H1 (cell line): ENCODE measurements at regions not wholly inside any gene's neighbourhood (a gene's known extent, or its start where the extent isn't known, plus 50 kb on each side); places are given as distances from the start of the nearest gene placed in this dataset.

Experiments used
- CTCF ChIA-PET: fragments of 300-600 bp; sonication (Branson Sonifier 250); formaldehyde crosslinking; loops from one replicate; lab custom pipeline; 2021; ENCODE audit not compliant: partially characterized antibody; lab: Charles Lee
- POLR2A ChIA-PET: fragments of 300-600 bp; sonication (Branson Sonifier 250); formaldehyde crosslinking; loops from one replicate; lab custom pipeline; 2021; ENCODE audit warnings: inconsistent platforms; ENCODE audit not compliant: partially characterized antibody; lab: Charles Lee
- DNase-seq, 2 experiments: peaks; one replicate each; pipeline versions ENCODE4 v3.0.0 to v3.0.0-alpha.2; 2010 to 2022; ENCODE audit warnings: low spot score in 2 of 2, low read depth in 1 of 2, mixed read lengths in 1 of 2
- FAIRE-seq: peaks from 2 replicates; lab custom pipeline; 2011; peaks lifted over from hg19 to GRCh38; lab: Jason Lieb, UNC
- H2AFZ ChIP-seq: 2 replicates; pipeline ENCODE4 v1.8.1; 2012; ENCODE audit warnings: low read length, inconsistent platforms
- H2AK5ac ChIP-seq: 2 replicates; pipeline ENCODE4 v1.6.1; 2013; ENCODE audit warnings: low read depth, low read length
- H2BK120ac ChIP-seq: replicated peaks from 2 replicates; pipeline ENCODE3; 2013; ENCODE audit warnings: low read depth, low read length, inconsistent platforms
- H2BK12ac ChIP-seq: 2 replicates; pipeline ENCODE4 v1.6.1; 2013; ENCODE audit warnings: low read depth, low read length
- H2BK15ac ChIP-seq: 2 replicates; pipeline ENCODE4 v1.6.1; 2013; ENCODE audit warnings: low read length
- H2BK20ac ChIP-seq: 2 replicates; pipeline ENCODE4 v1.6.1; 2013; ENCODE audit warnings: low read length
- H2BK5ac ChIP-seq: 2 replicates; pipeline ENCODE4 v1.6.1; 2013; ENCODE audit warnings: low read depth, low read length
- H3K14ac ChIP-seq: 2 replicates; pipeline ENCODE4 v1.6.1; 2013; ENCODE audit warnings: inconsistent platforms; ENCODE audit not compliant: insufficient read length
- H3K18ac ChIP-seq: 2 replicates; pipeline ENCODE4 v1.6.1; 2013; ENCODE audit warnings: low read length; ENCODE audit errors: extremely low read depth
- H3K23ac ChIP-seq: 2 replicates; pipeline ENCODE4 v1.6.1; 2013; ENCODE audit warnings: inconsistent platforms; ENCODE audit not compliant: insufficient read length
- H3K23me2 ChIP-seq: 2 replicates; pipeline ENCODE4 v1.6.1; 2013; ENCODE audit warnings: low read depth, low read length
- H3K27ac ChIP-seq: 2 replicates; pipeline ENCODE4 v1.6.1; 2011; ENCODE audit warnings: low read depth, low read length, inconsistent platforms
- H3K27me3 ChIP-seq, 4 experiments: replicated peaks in 1 of 4; 1 replicate in 1 of 4; 2 replicates in 3 of 4; pipeline versions ENCODE4 v1.6.1 to v1.8.1; 2011 to 2013; ENCODE audit warnings: low read length in 3 of 4, mild to moderate bottlenecking in 3 of 4, inconsistent platforms in 2 of 4, mixed read lengths in 2 of 4, moderate library complexity in 1 of 4; ENCODE audit not compliant: control insufficient read depth in 3 of 4, insufficient read depth in 3 of 4; ENCODE audit errors: extremely low read depth in 1 of 4
- H3K36me3 ChIP-seq, 4 experiments: 2 replicates each; pipeline versions ENCODE4 v1.6.1 to v1.8.1; 2011 to 2013; ENCODE audit warnings: mild to moderate bottlenecking in 4 of 4, low read length in 3 of 4, moderate library complexity in 2 of 4, control low read depth in 1 of 4, inconsistent platforms in 1 of 4; ENCODE audit not compliant: insufficient read depth in 4 of 4, control insufficient read depth in 2 of 4
- H3K4ac ChIP-seq: replicated peaks from 2 replicates; pipeline ENCODE3; 2013; ENCODE audit warnings: low read length, low read depth, mixed read lengths, inconsistent platforms; ENCODE audit not compliant: insufficient read length
- H3K4me1 ChIP-seq, 4 experiments: replicated peaks in 1 of 4; 1 replicate in 1 of 4; 2 replicates in 3 of 4; pipeline versions ENCODE4 v1.6.1 to v1.8.1; 2011 to 2013; ENCODE audit warnings: low read length in 3 of 4, inconsistent platforms in 2 of 4, mixed read lengths in 1 of 4; ENCODE audit not compliant: insufficient read depth in 4 of 4, control insufficient read depth in 3 of 4
- H3K4me2 ChIP-seq, 2 experiments: 2 replicates each; pipeline versions ENCODE4 v1.6.1 to v1.8.1; 2011 to 2013; ENCODE audit warnings: low read depth in 2 of 2, low read length in 2 of 2, control low read depth in 1 of 2, inconsistent platforms in 1 of 2, mild to moderate bottlenecking in 1 of 2; ENCODE audit not compliant: insufficient read depth in 1 of 2
- H3K4me3 ChIP-seq, 4 experiments: fragments of 200-600, 300-600 bp in 1 of 4; sonication (generic), shearing (Covaris generic), sonication (Bioruptor Twin) in 1 of 4; 2 replicates each; pipeline versions ENCODE4 v1.5.1 to v1.8.1; 2011 to 2016; ENCODE audit warnings: low read length in 4 of 4, low read depth in 3 of 4, control low read depth in 2 of 4, inconsistent platforms in 2 of 4, mild to moderate bottlenecking in 2 of 4, mixed read lengths in 1 of 4, moderate library complexity in 1 of 4; ENCODE audit not compliant: insufficient read depth in 2 of 4; ENCODE audit errors: extremely low read depth in 1 of 4
- H3K56ac ChIP-seq: replicated peaks from 2 replicates; pipeline ENCODE3; 2013; ENCODE audit warnings: low read depth, mild to moderate bottlenecking, mixed read lengths, low read length, inconsistent platforms; ENCODE audit not compliant: insufficient read length
- H3K79me1 ChIP-seq: 2 replicates; pipeline ENCODE4 v1.6.1; 2013; ENCODE audit warnings: low read depth, low read length, control low read depth
- H3K79me2 ChIP-seq, 2 experiments: 2 replicates each; pipeline versions ENCODE4 v1.6.1 to v1.8.1; 2012 to 2013; ENCODE audit warnings: low read length in 2 of 2, mild to moderate bottlenecking in 2 of 2, inconsistent platforms in 1 of 2; ENCODE audit not compliant: insufficient read depth in 2 of 2, control insufficient read depth in 1 of 2
- H3K9ac ChIP-seq, 4 experiments: replicated peaks in 1 of 4; 1 replicate in 1 of 4; 2 replicates in 3 of 4; pipeline versions ENCODE4 v1.6.1 to v1.8.1; 2011 to 2013; ENCODE audit warnings: low read depth in 3 of 4, low read length in 3 of 4, control low read depth in 2 of 4, mild to moderate bottlenecking in 2 of 4, moderate library complexity in 2 of 4, inconsistent platforms in 1 of 4; ENCODE audit errors: extremely low read depth in 1 of 4
- H3K9me3 ChIP-seq, 2 experiments: 2 replicates each; pipeline versions ENCODE4 v1.6.1 to v1.8.1; 2012 to 2013; ENCODE audit warnings: mild to moderate bottlenecking in 2 of 2, moderate library complexity in 2 of 2, control low read depth in 1 of 2, inconsistent platforms in 1 of 2, low read depth in 1 of 2, low read length in 1 of 2, mixed read lengths in 1 of 2; ENCODE audit not compliant: insufficient read depth in 2 of 2
- H4K20me1 ChIP-seq, 2 experiments: replicated peaks in 1 of 2; 2 replicates each; pipeline versions ENCODE3 to v1.8.1; 2011 to 2013; ENCODE audit warnings: inconsistent platforms in 2 of 2, low read length in 2 of 2, mild to moderate bottlenecking in 1 of 2; ENCODE audit not compliant: insufficient read depth in 2 of 2, control insufficient read depth in 1 of 2
- H4K5ac ChIP-seq: 2 replicates; pipeline ENCODE4 v1.6.1; 2013; ENCODE audit warnings: low read length, low read depth, mixed read lengths, inconsistent platforms; ENCODE audit not compliant: insufficient read length
- H4K8ac ChIP-seq: 2 replicates; pipeline ENCODE4 v1.8.0; 2013; ENCODE audit warnings: mild to moderate bottlenecking, moderate library complexity, low read length, inconsistent platforms; ENCODE audit not compliant: insufficient read depth; ENCODE audit errors: extremely low read depth
- H4K91ac ChIP-seq: replicated peaks from 2 replicates; pipeline ENCODE3; 2013; ENCODE audit warnings: low read length, mixed read lengths, inconsistent platforms; ENCODE audit not compliant: insufficient read length
- CEBPB ChIP-seq: IDR thresholded peaks from 2 replicates; pipeline ENCODE4 v1.6.1; 2012; ENCODE audit warnings: low read depth, low read length
- EZH2 ChIP-seq: fragments of 200-600 bp; sonication (generic); IDR thresholded peaks from 2 replicates; pipeline ENCODE4 v1.7.1; 2012; ENCODE audit warnings: low read depth, mild to moderate bottlenecking, moderate library complexity, low read length, inconsistent platforms; ENCODE audit not compliant: severe bottlenecking
- HDAC6 ChIP-seq: IDR thresholded peaks from one replicate; pipeline ENCODE4 v1.7.1; 2012; ENCODE audit warnings: low read depth, mild to moderate bottlenecking, inconsistent platforms, low read length, moderate library complexity
- KDM1A ChIP-seq: fragments of 200-600, 300-600 bp; sonication (generic); IDR thresholded peaks from 2 replicates; pipeline ENCODE4 v1.7.1; 2016; ENCODE audit warnings: mild to moderate bottlenecking, low read length, borderline replicate concordance
- RAD21 ChIP-seq, 2 experiments: IDR thresholded peaks in 1 of 2; conservative IDR thresholded peaks in 1 of 2; 2 replicates each; pipeline ENCODE4 v1.6.1; 2011; ENCODE audit warnings: low read depth in 2 of 2, low read length in 2 of 2, improper control_type of control experiment in 1 of 2, inconsistent platforms in 1 of 2, mild to moderate bottlenecking in 1 of 2, moderate library complexity in 1 of 2
- RFX5 ChIP-seq: IDR thresholded peaks from 2 replicates; pipeline ENCODE4 v1.6.1; 2011; ENCODE audit warnings: low read depth, low read length, improper control_type of control experiment, borderline replicate concordance
- SAP30 ChIP-seq: fragments of 300-600 bp; sonication (generic); IDR thresholded peaks from 2 replicates; pipeline ENCODE4 v1.7.1; 2012; ENCODE audit warnings: low read length, moderate library complexity, mild to moderate bottlenecking, inconsistent platforms; ENCODE audit not compliant: insufficient read depth, insufficient replicate concordance
- SP1 ChIP-seq: IDR thresholded peaks from 2 replicates; pipeline ENCODE4 v1.6.1; 2011; ENCODE audit warnings: low read depth, low read length
- SP2 ChIP-seq: IDR thresholded peaks from 2 replicates; pipeline ENCODE4 v1.6.1; 2012; ENCODE audit warnings: mild to moderate bottlenecking, low read length, inconsistent platforms
- WGBS, 2 experiments: shearing (Covaris generic) in 1 of 2; methylation state at CpG; one replicate each; pipeline versions ENCODE4 v1.1.6 to v1.1.7; 2013 to 2015; ENCODE audit warnings: low lambda C conversion rate in 2 of 2, mixed read lengths in 2 of 2, inconsistent platforms in 1 of 2, low coverage in 1 of 2, missing lambda C conversion rate in 1 of 2; ENCODE audit not compliant: insufficient replicate concordance in 2 of 2, insufficient coverage in 1 of 2, insufficient read length in 1 of 2; ENCODE audit errors: extremely low coverage in 1 of 2, missing lambda C conversion rate in 1 of 2; 5-methylcytosine and 5-hydroxymethylcytosine counted together
- TF ChIP-seq, protein P1 (sequence below): IDR thresholded peaks from 2 replicates; pipeline ENCODE4 v1.6.1; 2012; ENCODE audit warnings: low read length, inconsistent platforms

DNA sequence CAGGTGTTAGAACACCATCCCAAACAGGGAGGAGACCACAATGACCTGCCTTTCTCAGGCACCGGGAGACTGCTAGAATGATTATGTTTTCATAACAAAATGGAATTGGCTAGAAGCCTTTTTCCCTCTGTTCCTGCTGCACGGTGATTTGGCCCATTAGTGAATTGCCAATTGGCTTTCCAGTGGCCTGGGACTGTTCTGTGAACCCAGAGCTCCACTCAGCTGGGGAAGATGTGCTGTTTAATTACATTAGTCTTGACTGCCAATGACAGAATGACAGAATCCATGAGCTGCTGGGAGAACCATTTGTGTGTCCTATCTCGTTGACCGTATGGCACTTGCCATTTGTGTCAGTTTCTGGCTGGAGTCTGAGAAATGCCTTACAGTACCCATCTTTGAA lies 242.9 kb downstream of the CDH11 start:
- Histone ChIP-seq H3K56ac (no peak overlapping the region), H3K79me2 (no peaks in the 10 kb centered on the region), H4K20me1 (no peaks in the 10 kb centered on the region), H4K91ac (no peak overlapping the region), H3K18ac (no peak overlapping the region), H2AFZ (peak overlapping the region; percentile 88; the same call in 1 of the 2 replicates), H3K9me3 (no peaks in the 10 kb centered on the region), H4K8ac (no peak overlapping the region), H3K36me3 (no peaks in the 10 kb centered on the region), H2BK15ac (no peak overlapping the region), H3K23me2 (no peaks in the 10 kb centered on the region), H2BK20ac (no peak overlapping the region), H3K23ac (no peak overlapping the region), H2BK5ac (no peak overlapping the region), H2BK12ac (no peak overlapping the region), H3K79me1 (no peaks in the 10 kb centered on the region), H2AK5ac (no peak overlapping the region), H3K27ac (no peak overlapping the region), H3K9ac (no peak overlapping the region), H3K14ac (no peak overlapping the region), H3K4ac (no peak overlapping the region), H3K27me3 (no peaks in the 10 kb centered on the region), H4K5ac (no peak overlapping the region), H3K4me3 (no peak overlapping the region), H3K4me2 (no peak overlapping the region), H2BK120ac (no peak overlapping the region), H3K4me1 (no peaks in the 10 kb centered on the region)
- ChIA-PET CTCF (interaction anchor here (1.3 kb wide), 1 partner anchor 22 kb away, joined by 3 read pairs; no protein-coding TSS in a partner anchor), POLR2A (no interaction called here)
- TF ChIP-seq SP2 (no peak), HDAC6 (no peak), RFX5 (no peak), RAD21 (IDR thresholded peaks at IDR 0.05 in 1 of 2, conservative IDR thresholded peaks at IDR 0.05 in 1 of 2; ENCODE audit: low read depth in 2 of 2, low read length in 2 of 2) (no peak), KDM1A (no peak), EZH2 (no peak), SP1 (no peak), SAP30 (no peak), CEBPB (no peak)
- TF ChIP-seq, protein P1, sequence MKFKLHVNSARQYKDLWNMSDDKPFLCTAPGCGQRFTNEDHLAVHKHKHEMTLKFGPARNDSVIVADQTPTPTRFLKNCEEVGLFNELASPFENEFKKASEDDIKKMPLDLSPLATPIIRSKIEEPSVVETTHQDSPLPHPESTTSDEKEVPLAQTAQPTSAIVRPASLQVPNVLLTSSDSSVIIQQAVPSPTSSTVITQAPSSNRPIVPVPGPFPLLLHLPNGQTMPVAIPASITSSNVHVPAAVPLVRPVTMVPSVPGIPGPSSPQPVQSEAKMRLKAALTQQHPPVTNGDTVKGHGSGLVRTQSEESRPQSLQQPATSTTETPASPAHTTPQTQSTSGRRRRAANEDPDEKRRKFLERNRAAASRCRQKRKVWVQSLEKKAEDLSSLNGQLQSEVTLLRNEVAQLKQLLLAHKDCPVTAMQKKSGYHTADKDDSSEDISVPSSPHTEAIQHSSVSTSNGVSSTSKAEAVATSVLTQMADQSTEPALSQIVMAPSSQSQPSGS = no peak
- no peak for FAIRE-seq
- WGBS, 2 experiments = 91% methylated on average over 4 of the region's 4 CpGs; no CpG with 5 or more reads in 1 of the 2 experiments
- no peak for DNase-seq
